WTC11 (cell line): ENCODE measurements at regions not wholly inside any gene's neighbourhood (a gene's known extent, or its start where the extent isn't known, plus 50 kb on each side); places are given as distances from the start of the nearest gene placed in this dataset.

ENCODE experiments used
- ATAC-seq: fragments of 200-7000 bp; cut with Tn5 transposase; 2 replicates; pipeline ENCODE4 v1.10.0; 2021; ENCODE audit warnings: mild to moderate bottlenecking, moderate library complexity
- CTCF ChIA-PET: fragments of 300-600 bp; sonication (Branson Sonifier 250); formaldehyde crosslinking; loops from one replicate; lab custom pipeline; 2021; ENCODE audit warnings: antibody characterized with exemption; lab: Charles Lee
- POLR2A ChIA-PET: fragments of 350-600 bp; sonication (Branson Sonifier 250); formaldehyde crosslinking; loops from one replicate; lab custom pipeline; 2021; ENCODE audit warnings: antibody characterized with exemption; lab: Charles Lee
- DNase-seq: peaks from one replicate; pipeline ENCODE4 v3.0.0; 2021; ENCODE audit warnings: low spot score
- H3K27ac Mint-ChIP-seq: 2 replicates; pipeline ENCODE4 v1.8.0; 2021; ENCODE audit warnings: mixed read lengths
- H3K27me3 Mint-ChIP-seq: 2 replicates; pipeline ENCODE4 v1.8.0; 2021; ENCODE audit warnings: low read depth, mild to moderate bottlenecking, moderate library complexity, mixed read lengths
- H3K36me3 Mint-ChIP-seq: 2 replicates; pipeline ENCODE4 v1.8.0; 2021; ENCODE audit warnings: mixed read lengths
- H3K4me1 Mint-ChIP-seq: 2 replicates; pipeline ENCODE4 v1.8.0; 2022; ENCODE audit warnings: mixed read lengths
- H3K4me3 Mint-ChIP-seq: 2 replicates; pipeline ENCODE4 v1.8.0; 2021; ENCODE audit warnings: mild to moderate bottlenecking, moderate library complexity, mixed read lengths
- H3K9me3 Mint-ChIP-seq: 2 replicates; pipeline ENCODE4 v1.8.0; 2021; ENCODE audit warnings: mixed read lengths
- ELF4 ChIP-seq: sonication (generic); formaldehyde crosslinking; IDR thresholded peaks from 2 replicates; pipeline ENCODE4 v1.8.1; 2022; ENCODE audit warnings: low read depth, mild to moderate bottlenecking, moderate library complexity, missing genetic modification reagents
- ETV6 ChIP-seq: sonication (generic); formaldehyde crosslinking; IDR thresholded peaks from 2 replicates; pipeline ENCODE4 v1.8.1; 2022; ENCODE audit warnings: mild to moderate bottlenecking, missing genetic modification reagents
- MXD4 ChIP-seq: fragments of 250-450 bp; sonication (Bioruptor Pico); IDR thresholded peaks from 2 replicates; pipeline ENCODE4 v1.8.0; 2021; ENCODE audit warnings: mild to moderate bottlenecking, moderate library complexity, borderline replicate concordance
- NR1H2 ChIP-seq: sonication (generic); formaldehyde crosslinking; IDR thresholded peaks from 2 replicates; pipeline ENCODE4 v1.9.0; 2021; ENCODE audit warnings: mild to moderate bottlenecking, moderate library complexity, missing genetic modification reagents
- RORB ChIP-seq: fragments of 250-450 bp; sonication (Bioruptor Pico); IDR thresholded peaks from 2 replicates; pipeline ENCODE4 v1.9.0; 2021; ENCODE audit warnings: mild to moderate bottlenecking
- ZNF219 ChIP-seq: sonication (generic); formaldehyde crosslinking; IDR thresholded peaks from 2 replicates; pipeline ENCODE4 v1.8.0; 2023; ENCODE audit warnings: missing genetic modification reagents, mild to moderate bottlenecking, borderline replicate concordance
- ZNF263 ChIP-seq: sonication (generic); formaldehyde crosslinking; IDR thresholded peaks from 2 replicates; pipeline ENCODE4 v1.8.1; 2022; ENCODE audit warnings: low read depth, mild to moderate bottlenecking, moderate library complexity, missing genetic modification reagents
- TF ChIP-seq, protein P1 (sequence below): sonication (generic); formaldehyde crosslinking; conservative IDR thresholded peaks from 2 replicates; pipeline ENCODE4 v1.8.1; 2023; ENCODE audit warnings: mild to moderate bottlenecking, low read depth, missing genetic modification reagents, moderate library complexity
- TF ChIP-seq, protein P2 (sequence below): sonication (generic); formaldehyde crosslinking; IDR thresholded peaks from 2 replicates; pipeline ENCODE4 v1.8.1; 2023; ENCODE audit warnings: mild to moderate bottlenecking, missing genetic modification reagents, moderate library complexity
- TF ChIP-seq, protein P3 (sequence below): fragments of 250-450 bp; sonication (Bioruptor Pico); IDR thresholded peaks from 2 replicates; pipeline ENCODE4 v1.9.0; 2021; ENCODE audit warnings: mild to moderate bottlenecking
- TF ChIP-seq, protein P4 (sequence below): fragments of 250-450 bp; sonication (Bioruptor Pico); IDR thresholded peaks from 2 replicates; pipeline ENCODE4 v2.1.2; 2022; ENCODE audit warnings: mild to moderate bottlenecking, moderate library complexity
- TF ChIP-seq, protein P5 (sequence below): sonication (generic); formaldehyde crosslinking; IDR thresholded peaks from 2 replicates; pipeline ENCODE4 v1.8.0; 2022; ENCODE audit warnings: mild to moderate bottlenecking, missing genetic modification reagents
- TF ChIP-seq, protein P6 (sequence below): sonication (generic); formaldehyde crosslinking; IDR thresholded peaks from 2 replicates; pipeline ENCODE4 v1.8.0; 2023; ENCODE audit warnings: mild to moderate bottlenecking, missing genetic modification reagents

DNA sequence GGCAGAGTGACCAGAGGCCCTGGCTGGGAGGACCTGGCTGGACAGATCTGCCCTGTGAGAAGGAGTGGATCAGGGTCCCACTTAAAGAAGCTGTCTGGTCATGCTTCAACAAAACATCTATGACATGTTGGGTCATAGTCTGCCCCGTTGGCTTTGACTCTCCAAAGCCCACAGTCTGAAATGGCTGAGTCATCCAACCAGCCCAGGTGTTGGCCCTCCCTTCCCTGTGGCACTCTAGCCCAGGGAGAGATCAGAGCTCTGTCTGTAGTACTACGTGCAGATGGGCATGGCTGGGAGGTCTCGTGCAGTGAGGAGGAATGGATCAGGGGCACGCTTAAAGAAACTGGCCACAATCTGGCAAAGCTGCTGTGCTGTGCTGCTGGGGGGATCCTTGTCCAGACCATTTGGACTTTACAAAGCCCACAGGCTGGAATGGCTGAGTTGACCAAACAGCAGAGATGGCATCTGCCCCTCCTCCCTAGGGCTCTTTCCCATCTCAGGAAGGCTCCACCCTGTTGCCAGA, 206.1 kb downstream of the TUSC1 start:
- no peak for TF ChIP-seq ELF4 (CRISPR knock-in tag)
- TF ChIP-seq ZNF263: no peak
- TF ChIP-seq RORB: no peak
- TF ChIP-seq ZNF219 (CRISPR knock-in tag): no peak
- TF ChIP-seq, protein P1, sequence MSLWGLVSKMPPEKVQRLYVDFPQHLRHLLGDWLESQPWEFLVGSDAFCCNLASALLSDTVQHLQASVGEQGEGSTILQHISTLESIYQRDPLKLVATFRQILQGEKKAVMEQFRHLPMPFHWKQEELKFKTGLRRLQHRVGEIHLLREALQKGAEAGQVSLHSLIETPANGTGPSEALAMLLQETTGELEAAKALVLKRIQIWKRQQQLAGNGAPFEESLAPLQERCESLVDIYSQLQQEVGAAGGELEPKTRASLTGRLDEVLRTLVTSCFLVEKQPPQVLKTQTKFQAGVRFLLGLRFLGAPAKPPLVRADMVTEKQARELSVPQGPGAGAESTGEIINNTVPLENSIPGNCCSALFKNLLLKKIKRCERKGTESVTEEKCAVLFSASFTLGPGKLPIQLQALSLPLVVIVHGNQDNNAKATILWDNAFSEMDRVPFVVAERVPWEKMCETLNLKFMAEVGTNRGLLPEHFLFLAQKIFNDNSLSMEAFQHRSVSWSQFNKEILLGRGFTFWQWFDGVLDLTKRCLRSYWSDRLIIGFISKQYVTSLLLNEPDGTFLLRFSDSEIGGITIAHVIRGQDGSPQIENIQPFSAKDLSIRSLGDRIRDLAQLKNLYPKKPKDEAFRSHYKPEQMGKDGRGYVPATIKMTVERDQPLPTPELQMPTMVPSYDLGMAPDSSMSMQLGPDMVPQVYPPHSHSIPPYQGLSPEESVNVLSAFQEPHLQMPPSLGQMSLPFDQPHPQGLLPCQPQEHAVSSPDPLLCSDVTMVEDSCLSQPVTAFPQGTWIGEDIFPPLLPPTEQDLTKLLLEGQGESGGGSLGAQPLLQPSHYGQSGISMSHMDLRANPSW (CRISPR knock-in tag): no peak
- no peak for TF ChIP-seq MXD4 (CRISPR knock-in tag)
- TF ChIP-seq, protein P2, sequence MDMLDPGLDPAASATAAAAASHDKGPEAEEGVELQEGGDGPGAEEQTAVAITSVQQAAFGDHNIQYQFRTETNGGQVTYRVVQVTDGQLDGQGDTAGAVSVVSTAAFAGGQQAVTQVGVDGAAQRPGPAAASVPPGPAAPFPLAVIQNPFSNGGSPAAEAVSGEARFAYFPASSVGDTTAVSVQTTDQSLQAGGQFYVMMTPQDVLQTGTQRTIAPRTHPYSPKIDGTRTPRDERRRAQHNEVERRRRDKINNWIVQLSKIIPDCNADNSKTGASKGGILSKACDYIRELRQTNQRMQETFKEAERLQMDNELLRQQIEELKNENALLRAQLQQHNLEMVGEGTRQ (CRISPR knock-in tag): no peak
- TF ChIP-seq, protein P3, sequence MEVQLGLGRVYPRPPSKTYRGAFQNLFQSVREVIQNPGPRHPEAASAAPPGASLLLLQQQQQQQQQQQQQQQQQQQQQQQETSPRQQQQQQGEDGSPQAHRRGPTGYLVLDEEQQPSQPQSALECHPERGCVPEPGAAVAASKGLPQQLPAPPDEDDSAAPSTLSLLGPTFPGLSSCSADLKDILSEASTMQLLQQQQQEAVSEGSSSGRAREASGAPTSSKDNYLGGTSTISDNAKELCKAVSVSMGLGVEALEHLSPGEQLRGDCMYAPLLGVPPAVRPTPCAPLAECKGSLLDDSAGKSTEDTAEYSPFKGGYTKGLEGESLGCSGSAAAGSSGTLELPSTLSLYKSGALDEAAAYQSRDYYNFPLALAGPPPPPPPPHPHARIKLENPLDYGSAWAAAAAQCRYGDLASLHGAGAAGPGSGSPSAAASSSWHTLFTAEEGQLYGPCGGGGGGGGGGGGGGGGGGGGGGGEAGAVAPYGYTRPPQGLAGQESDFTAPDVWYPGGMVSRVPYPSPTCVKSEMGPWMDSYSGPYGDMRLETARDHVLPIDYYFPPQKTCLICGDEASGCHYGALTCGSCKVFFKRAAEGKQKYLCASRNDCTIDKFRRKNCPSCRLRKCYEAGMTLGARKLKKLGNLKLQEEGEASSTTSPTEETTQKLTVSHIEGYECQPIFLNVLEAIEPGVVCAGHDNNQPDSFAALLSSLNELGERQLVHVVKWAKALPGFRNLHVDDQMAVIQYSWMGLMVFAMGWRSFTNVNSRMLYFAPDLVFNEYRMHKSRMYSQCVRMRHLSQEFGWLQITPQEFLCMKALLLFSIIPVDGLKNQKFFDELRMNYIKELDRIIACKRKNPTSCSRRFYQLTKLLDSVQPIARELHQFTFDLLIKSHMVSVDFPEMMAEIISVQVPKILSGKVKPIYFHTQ: no peak
- no peak for TF ChIP-seq ETV6 (CRISPR knock-in tag)
- TF ChIP-seq, protein P4, sequence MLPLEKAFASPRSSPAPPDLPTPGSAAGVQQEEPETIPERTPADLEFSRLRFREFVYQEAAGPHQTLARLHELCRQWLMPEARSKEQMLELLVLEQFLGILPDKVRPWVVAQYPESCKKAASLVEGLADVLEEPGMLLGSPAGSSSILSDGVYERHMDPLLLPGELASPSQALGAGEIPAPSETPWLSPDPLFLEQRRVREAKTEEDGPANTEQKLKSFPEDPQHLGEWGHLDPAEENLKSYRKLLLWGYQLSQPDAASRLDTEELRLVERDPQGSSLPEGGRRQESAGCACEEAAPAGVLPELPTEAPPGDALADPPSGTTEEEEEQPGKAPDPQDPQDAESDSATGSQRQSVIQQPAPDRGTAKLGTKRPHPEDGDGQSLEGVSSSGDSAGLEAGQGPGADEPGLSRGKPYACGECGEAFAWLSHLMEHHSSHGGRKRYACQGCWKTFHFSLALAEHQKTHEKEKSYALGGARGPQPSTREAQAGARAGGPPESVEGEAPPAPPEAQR: no peak
- TF ChIP-seq NR1H2 (CRISPR knock-in tag): no peak
- TF ChIP-seq, protein P5, sequence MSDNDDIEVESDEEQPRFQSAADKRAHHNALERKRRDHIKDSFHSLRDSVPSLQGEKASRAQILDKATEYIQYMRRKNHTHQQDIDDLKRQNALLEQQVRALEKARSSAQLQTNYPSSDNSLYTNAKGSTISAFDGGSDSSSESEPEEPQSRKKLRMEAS (CRISPR knock-in tag): no peak
- DNase-seq (no peak), ATAC-seq (no peak)
- H3K27ac Mint-ChIP-seq: no peak overlapping the region
- H3K4me3 Mint-ChIP-seq: no peak overlapping the region
- CTCF ChIA-PET: no interaction called here
- peaks cover 47% of the 10 kb centered on the region for H3K36me3 Mint-ChIP-seq
- H3K4me1 Mint-ChIP-seq: no peaks in the 10 kb centered on the region
- H3K9me3 Mint-ChIP-seq: peaks cover 64% of the 10 kb centered on the region
- POLR2A ChIA-PET: no interaction called here
- no peaks in the 10 kb centered on the region; the same call in 1 of the 2 replicates for H3K27me3 Mint-ChIP-seq

DNA sequence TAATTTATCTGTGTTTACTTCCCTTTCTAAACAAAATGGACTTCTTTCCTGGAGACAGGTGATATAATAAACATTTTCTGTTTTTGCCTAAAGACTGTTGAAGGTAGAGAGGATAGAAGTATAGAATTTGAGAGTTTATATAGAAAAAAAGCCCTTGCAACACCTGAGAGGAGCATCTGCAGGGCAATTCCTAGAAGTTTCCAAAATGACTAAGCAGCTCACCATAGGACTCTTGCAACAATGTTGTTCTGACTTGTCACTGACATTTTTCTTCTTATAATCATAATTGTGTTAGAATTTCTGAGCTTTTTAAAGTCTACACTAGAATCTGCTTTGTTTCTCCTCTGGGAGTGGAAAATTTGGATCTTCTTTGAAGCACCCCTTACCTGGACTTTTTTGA, 216.8 kb downstream of the TUSC1 start:
- Mint-ChIP-seq H3K36me3 (no peaks in the 10 kb centered on the region), H3K27ac (no peak overlapping the region)
- no peak for ATAC-seq

More for the DNA sequence above, 216.8 kb downstream of the TUSC1 start:
- no peak for DNase-seq
- Mint-ChIP-seq H3K4me3 (no peak overlapping the region), H3K27me3 (no peaks in the 10 kb centered on the region), H3K4me1 (peaks cover 17% of the 10 kb centered on the region), H3K9me3 (peaks cover 27% of the 10 kb centered on the region)
- CTCF ChIA-PET: no interaction called here
- POLR2A ChIA-PET: no interaction called here
- TF ChIP-seq, protein P6, sequence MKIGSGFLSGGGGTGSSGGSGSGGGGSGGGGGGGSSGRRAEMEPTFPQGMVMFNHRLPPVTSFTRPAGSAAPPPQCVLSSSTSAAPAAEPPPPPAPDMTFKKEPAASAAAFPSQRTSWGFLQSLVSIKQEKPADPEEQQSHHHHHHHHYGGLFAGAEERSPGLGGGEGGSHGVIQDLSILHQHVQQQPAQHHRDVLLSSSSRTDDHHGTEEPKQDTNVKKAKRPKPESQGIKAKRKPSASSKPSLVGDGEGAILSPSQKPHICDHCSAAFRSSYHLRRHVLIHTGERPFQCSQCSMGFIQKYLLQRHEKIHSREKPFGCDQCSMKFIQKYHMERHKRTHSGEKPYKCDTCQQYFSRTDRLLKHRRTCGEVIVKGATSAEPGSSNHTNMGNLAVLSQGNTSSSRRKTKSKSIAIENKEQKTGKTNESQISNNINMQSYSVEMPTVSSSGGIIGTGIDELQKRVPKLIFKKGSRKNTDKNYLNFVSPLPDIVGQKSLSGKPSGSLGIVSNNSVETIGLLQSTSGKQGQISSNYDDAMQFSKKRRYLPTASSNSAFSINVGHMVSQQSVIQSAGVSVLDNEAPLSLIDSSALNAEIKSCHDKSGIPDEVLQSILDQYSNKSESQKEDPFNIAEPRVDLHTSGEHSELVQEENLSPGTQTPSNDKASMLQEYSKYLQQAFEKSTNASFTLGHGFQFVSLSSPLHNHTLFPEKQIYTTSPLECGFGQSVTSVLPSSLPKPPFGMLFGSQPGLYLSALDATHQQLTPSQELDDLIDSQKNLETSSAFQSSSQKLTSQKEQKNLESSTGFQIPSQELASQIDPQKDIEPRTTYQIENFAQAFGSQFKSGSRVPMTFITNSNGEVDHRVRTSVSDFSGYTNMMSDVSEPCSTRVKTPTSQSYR (CRISPR knock-in tag): no peak
